GM21367 (cell line): ENCODE measurements at regions not wholly inside any gene's neighbourhood (a gene's known extent, or its start where the extent isn't known, plus 50 kb on each side); places are given as distances from the start of the nearest gene placed in this dataset.

ENCODE experiments used
- ATAC-seq: cut with Tn5 transposase; IDR thresholded peaks from one replicate; pipeline ENCODE4 v1.9.1; 2021; ENCODE audit not compliant: unreplicated experiment

- ATAC-seq = no peak
Observed at GRCh38 chr2:16117791-16118610, 177.7 kb downstream of the MYCN start.

- ATAC-seq = no peak
Observed at GRCh38 chr2:16117021-16117700, 176.8 kb downstream of the MYCN start.

- ATAC-seq = no peak
Observed at GRCh38 chr2:16115881-16116830, 175.8 kb downstream of the MYCN start.

- no peak for ATAC-seq
Observed at GRCh38 chr2:16115291-16115690, 174.9 kb downstream of the MYCN start.

GRCh38 chr2:16114836-16115235 lies 174.5 kb downstream of the MYCN start:
- no peak for ATAC-seq

GRCh38 chr2:16114070-16114469 lies 173.7 kb downstream of the MYCN start:
- ATAC-seq = no peak

- ATAC-seq = no peak
Observed at GRCh38 chr2:16113568-16113967, 173.2 kb downstream of the MYCN start.

- ATAC-seq = no peak
Observed at GRCh38 chr2:16112972-16113560, 172.7 kb downstream of the MYCN start.

- ATAC-seq = no peak
Observed at GRCh38 chr2:16112251-16112971, 172.1 kb downstream of the MYCN start.

GRCh38 chr2:16111838-16112210 lies 171.5 kb downstream of the MYCN start:
- no peak for ATAC-seq

GRCh38 chr2:16109821-16110310 lies 169.5 kb downstream of the MYCN start:
- no peak for ATAC-seq

- no peak for ATAC-seq
Observed at GRCh38 chr2:16109368-16109820, 169.0 kb downstream of the MYCN start.

- ATAC-seq = no peak
Observed at GRCh38 chr2:16107246-16107645, 166.9 kb downstream of the MYCN start.

- ATAC-seq = no peak
Observed at GRCh38 chr2:16106619-16107018, 166.3 kb downstream of the MYCN start.

GRCh38 chr2:16105669-16106281 lies 165.4 kb downstream of the MYCN start:
- no peak for ATAC-seq

GRCh38 chr2:16104949-16105668 lies 164.8 kb downstream of the MYCN start:
- ATAC-seq = no peak

GRCh38 chr2:16104315-16104948 lies 164.1 kb downstream of the MYCN start:
- ATAC-seq = no peak

GRCh38 chr2:16103614-16104314 lies 163.4 kb downstream of the MYCN start:
- ATAC-seq = no peak
